HepG2 (cell line): ENCODE measurements at regions not wholly inside any gene's neighbourhood (a gene's known extent, or its start where the extent isn't known, plus 50 kb on each side); places are given as distances from the start of the nearest gene placed in this dataset.

Experiments
- PAX8 ChIP-seq: sonication (generic); formaldehyde crosslinking; IDR thresholded peaks from 2 replicates; pipeline ENCODE4 v1.8.0; 2022; ENCODE audit warnings: mild to moderate bottlenecking, missing genetic modification reagents, borderline replicate concordance
- PAXIP1 ChIP-seq: sonication (generic); formaldehyde crosslinking; conservative IDR thresholded peaks from 2 replicates; pipeline ENCODE4 v1.4.0; 2020; ENCODE audit warnings: mild to moderate bottlenecking, missing genetic modification reagents, moderate library complexity
- ZNF138 ChIP-seq: sonication (generic); formaldehyde crosslinking; IDR thresholded peaks from 2 replicates; pipeline ENCODE4 v1.5.0; 2020; ENCODE audit warnings: mild to moderate bottlenecking, low read depth, missing genetic modification reagents
- TF ChIP-seq, protein P1 (sequence below): sonication (generic); formaldehyde crosslinking; IDR thresholded peaks from 2 replicates; pipeline ENCODE4 v1.9.0; 2021; ENCODE audit warnings: missing genetic modification reagents, borderline replicate concordance
- TF ChIP-seq, protein P2 (sequence below): sonication (generic); formaldehyde crosslinking; IDR thresholded peaks from 2 replicates; pipeline ENCODE4 v1.8.0; 2022; ENCODE audit warnings: missing genetic modification reagents, mild to moderate bottlenecking, borderline replicate concordance

DNA sequence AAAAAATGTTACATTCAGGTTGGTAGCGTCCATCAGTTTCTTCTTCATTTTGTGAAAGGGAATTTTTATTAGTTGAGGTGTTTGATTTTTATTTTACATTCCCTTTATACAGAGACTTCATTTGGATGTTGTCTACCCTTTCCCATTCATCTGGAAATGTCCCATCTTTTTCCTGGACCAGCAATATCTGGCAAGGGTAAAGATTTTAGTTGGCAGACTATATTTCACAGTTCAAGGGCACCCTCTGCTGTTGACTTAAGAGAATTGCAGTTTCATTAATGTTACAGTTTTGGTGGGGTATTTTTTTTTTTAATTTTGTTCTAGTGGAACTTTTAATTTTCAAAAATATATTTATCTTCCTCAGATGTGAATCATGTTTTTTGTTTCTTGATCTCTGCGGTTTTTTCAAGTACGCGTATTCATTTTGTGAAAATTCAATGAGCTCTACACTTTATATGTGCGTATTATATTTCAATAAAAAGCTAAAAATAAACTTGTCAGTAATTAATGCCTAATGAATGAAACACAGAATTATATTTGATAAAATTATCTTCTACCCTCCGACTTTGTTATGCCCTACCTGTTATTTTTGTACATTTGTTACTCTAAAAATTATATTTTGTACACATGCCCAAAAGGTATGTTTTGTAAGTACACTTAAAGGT, 97.9 kb upstream of the KLF14 start (continued):
- TF ChIP-seq, protein P1, sequence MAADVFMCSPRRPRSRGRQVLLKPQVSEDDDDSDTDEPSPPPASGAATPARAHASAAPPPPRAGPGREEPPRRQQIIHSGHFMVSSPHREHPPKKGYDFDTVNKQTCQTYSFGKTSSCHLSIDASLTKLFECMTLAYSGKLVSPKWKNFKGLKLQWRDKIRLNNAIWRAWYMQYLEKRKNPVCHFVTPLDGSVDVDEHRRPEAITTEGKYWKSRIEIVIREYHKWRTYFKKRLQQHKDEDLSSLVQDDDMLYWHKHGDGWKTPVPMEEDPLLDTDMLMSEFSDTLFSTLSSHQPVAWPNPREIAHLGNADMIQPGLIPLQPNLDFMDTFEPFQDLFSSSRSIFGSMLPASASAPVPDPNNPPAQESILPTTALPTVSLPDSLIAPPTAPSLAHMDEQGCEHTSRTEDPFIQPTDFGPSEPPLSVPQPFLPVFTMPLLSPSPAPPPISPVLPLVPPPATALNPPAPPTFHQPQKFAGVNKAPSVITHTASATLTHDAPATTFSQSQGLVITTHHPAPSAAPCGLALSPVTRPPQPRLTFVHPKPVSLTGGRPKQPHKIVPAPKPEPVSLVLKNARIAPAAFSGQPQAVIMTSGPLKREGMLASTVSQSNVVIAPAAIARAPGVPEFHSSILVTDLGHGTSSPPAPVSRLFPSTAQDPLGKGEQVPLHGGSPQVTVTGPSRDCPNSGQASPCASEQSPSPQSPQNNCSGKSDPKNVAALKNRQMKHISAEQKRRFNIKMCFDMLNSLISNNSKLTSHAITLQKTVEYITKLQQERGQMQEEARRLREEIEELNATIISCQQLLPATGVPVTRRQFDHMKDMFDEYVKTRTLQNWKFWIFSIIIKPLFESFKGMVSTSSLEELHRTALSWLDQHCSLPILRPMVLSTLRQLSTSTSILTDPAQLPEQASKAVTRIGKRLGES (CRISPR knock-in tag): no peak
- TF ChIP-seq, protein P2, sequence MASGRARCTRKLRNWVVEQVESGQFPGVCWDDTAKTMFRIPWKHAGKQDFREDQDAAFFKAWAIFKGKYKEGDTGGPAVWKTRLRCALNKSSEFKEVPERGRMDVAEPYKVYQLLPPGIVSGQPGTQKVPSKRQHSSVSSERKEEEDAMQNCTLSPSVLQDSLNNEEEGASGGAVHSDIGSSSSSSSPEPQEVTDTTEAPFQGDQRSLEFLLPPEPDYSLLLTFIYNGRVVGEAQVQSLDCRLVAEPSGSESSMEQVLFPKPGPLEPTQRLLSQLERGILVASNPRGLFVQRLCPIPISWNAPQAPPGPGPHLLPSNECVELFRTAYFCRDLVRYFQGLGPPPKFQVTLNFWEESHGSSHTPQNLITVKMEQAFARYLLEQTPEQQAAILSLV: no peak
- TF ChIP-seq PAXIP1 (CRISPR knock-in tag) (no peak), ZNF138 (CRISPR knock-in tag) (no peak), PAX8 (no peak)
